ENCODE measurements at regions not wholly inside any gene's neighbourhood (a gene's known extent, or its start where the extent isn't known, plus 50 kb on each side); places are given as distances from the start of the nearest gene placed in this dataset.

DNA sequence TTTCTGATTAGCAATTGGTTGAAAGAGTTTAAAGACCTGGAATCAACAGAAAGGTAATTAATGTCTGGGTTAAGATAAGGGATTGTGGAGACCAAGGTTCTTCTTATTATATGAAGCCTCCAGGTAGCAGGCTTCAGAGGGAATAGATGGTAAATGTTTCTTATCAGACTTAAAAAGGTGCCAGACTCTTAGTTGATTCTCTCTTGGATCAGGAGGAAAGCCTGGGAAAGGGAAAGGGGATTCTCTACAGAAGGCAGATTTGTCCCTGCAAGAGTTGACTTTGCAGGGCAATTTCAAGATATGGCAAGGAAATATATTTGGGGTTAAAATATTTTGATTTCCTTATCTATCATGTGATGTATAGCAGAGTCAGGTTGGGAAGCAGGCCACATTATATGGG, 153.1 kb upstream of the ARL4C start:
- no peak for DNase-seq (ENCODE audit: low spot score)

DNA sequence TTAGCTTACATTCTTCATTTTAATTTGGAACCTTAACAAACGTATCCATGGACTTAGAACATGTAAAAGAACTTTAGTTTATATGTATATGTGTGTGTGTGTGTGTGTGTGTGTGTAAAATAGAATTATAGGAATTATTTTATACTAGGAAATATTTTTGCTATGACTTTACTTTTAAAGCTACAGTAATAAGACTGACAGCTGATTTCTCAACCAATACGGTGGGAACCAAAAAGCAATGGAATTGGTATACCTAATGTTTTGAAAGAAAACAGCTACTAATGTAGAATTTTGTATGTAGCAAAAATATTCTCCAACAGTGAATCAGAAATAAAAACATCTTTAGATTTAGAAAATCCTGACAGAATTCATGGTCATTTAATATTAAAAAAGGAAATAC, 146.5 kb upstream of the ARL4C start:
- DNase-seq (ENCODE audit: low spot score), result no peak

DNA sequence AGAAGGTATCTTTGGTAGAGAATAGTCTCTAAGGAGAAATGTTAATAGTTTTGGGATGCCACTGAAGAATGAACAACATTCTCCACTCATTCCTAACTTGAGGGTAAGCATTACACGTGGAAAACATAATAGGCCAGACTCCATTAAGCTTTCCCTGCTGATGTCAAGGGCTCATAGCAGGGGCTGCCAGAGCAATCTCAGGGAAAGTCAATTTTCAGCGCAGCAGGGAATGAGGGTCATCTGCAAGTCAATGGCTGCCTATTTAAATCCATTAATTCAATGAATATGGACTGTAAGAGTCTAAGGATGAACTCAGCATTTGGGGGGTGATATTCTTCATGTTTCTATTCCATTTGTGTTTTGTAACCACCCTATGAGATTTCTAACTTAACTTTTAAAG, 144.2 kb upstream of the ARL4C start:
- DNase-seq (ENCODE audit: low spot score), result no peak

DNA sequence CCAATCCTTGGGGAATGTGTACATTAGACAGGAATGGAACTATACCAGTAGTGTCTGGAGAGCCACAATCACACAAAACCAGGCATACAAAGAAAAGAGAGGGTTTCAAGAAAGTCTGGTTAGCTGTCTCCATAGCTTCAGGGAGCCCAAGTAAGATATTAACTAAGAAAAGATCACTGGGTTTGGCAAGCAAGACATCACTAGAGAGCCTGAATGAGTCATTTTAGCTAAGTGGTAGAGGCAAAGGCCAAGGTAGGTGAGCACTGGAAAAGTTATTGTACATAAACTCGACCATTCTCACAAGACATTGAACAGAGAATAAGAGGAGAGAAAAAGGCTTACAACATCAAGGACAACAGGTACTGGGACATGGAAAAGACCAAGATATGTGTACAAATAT, 143.8 kb upstream of the ARL4C start:
- no peak for DNase-seq (ENCODE audit: low spot score)

DNA sequence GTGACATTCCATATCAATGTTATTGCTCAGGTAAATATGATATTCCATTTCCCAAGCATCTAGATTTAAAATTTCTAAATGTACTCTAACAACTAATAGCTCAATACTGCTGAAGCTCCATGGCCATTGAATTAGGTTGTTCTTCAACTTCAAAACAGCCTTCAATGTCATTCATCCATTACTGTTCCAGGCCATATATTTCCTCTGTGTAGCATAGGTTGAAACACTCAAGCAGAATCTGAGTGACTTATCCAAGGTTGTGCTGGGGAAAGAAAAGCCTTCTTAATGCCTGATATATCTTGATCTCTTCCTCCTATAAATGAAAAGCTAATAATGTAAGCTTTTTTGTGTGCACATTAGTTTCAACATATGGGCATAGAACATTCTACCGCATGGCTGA, 142.1 kb upstream of the ARL4C start:
- no peak for DNase-seq (ENCODE audit: low spot score)

DNA sequence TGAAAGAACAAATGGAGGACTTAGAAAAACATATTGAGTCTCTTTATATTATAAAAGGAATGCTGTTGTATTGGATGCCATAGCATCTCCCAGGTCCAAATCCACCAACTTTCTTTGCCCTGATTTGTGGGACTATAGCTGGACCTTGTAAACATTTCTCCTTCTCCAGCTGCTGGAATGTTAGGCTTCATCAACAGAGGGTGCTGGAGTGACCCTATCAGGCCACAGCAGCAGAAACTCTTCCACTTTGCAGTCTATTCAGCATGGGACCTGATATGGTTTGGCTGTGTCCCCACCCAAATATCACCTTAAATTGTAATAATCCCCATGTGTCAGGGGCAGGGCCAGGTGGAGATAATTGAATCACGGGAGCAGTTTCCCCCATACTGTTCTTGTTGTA, 138.4 kb upstream of the ARL4C start:
- DNase-seq (ENCODE audit: low spot score), result no peak

DNA sequence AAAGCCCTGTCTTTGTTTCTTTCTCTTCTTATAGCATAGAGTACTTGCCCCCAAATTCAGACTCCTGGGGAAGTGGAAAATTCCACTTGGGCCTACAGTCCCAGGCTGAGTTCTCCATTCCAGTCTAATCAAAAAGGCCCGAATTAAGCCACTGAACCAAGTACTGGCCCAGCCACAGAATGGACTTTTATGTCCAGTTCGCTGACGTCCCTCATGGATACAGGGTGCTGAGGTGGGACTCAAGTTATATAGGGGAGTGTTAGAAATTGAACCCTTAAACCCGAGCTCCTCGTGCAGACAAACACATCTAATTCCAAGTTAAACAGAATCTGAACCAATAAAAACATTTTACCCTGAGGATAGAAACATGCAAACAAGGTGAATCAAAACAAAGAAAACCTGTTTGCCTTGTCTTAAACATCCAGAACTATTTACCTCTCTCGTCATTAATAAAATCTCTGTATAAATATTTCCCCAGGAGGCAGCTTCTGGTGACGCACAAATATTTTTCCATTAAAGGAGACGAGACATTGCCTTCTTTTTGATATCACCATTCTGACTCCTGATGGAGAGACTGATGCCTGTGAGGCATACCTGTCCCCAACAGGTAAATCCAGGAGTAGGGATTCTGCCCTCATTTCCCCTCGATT, 136.8 kb upstream of the ARL4C start:
- no peak for DNase-seq (ENCODE audit: low spot score)

DNA sequence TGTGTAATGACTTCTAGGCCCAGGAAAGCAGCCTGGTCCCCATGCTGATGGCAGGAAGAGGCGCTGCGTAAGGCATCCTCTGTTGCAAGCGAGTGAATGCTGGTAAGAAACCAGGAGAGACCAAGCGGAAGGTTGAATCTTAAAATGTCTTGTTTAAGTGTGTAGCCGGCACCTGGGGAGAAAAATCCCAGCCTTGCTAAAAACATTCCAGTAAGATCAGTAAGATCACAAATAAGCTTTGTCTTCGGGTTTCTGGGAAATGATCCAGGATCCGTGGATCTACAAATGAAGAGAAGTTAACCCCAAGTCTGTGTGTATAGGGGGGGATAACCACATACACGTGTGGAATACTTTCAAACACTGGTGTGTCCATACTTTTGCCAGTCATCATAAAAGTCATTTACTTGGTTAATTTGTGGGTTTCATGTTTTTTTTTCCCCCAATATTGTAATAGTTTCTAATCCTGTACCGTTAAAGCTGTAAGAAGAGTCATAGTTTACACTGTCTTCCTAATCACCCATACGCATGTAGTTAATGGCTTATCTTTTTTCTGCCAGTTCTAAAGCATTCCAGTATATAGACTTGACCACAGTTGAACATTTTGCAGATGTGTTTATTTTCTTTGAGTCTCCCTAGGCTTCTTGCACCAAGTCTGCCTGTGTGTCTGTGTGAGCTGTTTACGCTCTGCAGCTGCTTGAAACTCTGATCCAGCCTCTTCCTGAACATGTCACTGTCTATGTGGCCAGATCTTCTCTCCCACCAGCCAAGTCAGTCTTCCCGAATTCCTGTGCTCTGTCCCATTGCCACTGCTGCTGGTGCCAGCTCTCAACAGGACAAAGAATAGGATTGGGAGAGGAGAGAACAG, 135.9 kb upstream of the ARL4C start:
- no peak for DNase-seq (ENCODE audit: low spot score)

DNA sequence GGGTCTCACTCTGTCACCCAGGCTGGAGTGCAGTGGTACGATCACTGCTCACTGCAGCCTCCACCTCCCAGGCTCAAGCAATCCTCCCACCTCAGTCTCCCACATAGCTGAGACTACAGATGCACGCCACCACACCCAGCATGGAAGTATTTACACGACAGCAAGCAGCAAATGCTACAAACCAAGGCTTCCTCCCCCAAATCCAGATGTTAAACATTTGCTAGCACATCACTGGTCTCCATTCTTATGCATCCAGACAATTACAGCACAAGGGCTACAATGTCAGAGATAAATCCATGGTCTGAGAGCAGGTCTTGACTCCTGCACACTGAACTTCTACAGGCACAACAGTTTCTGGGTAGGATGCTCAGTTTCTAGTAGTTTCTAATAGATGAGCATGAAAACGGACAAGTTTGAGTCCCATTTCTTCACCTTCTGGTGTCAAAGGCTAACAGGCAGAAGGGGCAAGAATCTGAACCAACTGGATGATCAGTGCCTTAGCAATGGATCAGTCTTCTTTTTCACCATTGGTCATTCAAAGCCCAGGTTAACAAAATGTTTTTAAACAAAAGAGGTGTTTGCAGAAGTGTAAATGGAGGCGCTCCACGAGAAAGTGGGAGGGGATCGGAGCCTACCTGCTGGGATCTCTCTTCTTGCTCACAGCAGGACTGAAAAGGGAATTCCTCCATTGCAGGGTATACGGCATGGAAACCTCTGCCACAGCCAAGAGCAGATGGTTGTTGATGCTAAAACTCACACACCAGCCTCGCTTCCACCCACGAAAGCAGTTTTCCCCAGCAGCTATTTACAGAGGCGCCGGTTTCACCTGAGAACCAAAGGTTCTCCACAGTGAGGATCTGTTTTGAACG, 135.0 kb upstream of the ARL4C start:
- DNase-seq (ENCODE audit: low spot score), result no peak

DNA sequence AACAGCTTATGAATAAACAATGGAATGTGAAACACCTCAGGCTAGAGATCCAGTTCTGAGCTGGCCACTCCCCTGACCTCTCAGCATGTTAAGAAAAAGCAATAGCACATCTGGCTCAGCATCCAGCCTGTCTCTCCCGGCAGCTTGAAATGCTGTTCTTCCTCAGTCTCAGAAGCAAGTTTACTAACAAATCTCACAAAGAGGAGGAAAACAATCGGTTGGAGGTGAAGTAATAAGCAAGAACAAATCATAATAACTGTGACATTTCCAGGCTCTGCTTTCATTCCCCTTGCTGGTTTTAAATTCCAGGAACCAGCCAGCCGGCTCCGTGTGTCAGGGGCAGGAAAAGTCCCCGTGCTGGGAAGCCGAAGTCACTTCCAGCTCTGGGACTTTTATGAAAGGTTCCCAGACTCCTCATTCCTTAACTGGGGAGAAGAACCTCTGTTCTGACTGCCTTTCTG, 133.9 kb upstream of the ARL4C start:
- no peak for DNase-seq (ENCODE audit: low spot score)

DNA sequence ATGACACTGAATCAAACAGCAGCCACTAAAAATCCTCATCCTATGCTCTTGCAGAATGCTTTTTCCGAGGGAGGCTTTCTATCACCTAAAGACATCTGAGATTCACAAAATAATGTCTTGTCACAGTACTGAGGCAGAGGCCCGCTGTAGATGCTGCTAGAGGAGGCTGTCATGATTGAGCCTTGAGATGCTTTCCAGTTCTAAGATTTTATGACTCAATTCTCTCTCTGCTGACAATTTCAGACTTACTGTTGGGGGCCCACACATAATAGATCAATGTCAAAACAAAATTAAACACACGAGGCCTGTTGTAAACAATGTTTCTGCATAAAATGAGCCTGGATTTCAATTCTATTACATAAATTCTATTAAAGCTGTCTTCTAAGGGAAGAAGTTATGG, 132.7 kb upstream of the ARL4C start:
- DNase-seq (ENCODE audit: low spot score), result no peak

DNA sequence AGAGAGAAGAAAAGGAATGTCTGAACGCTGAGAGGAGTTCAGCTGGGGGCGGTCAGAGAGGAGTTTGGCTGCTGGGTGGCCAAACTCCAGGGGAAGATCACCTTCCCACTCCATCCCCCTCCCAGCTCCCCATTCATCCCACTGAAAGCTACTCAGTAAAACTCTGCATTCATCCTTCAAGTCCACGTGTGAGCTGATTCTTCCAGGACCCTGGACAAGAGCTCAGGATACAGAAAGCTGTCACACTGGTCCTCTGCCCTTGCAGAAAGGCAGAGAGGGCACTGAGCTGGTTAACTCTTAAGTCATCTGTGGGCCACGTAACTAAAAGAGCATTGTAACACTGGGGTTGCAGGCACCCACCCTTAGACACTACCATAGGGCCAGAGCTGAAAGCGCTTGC, 132.1 kb upstream of the ARL4C start:
- DNase-seq (ENCODE audit: low spot score), result no peak

DNA sequence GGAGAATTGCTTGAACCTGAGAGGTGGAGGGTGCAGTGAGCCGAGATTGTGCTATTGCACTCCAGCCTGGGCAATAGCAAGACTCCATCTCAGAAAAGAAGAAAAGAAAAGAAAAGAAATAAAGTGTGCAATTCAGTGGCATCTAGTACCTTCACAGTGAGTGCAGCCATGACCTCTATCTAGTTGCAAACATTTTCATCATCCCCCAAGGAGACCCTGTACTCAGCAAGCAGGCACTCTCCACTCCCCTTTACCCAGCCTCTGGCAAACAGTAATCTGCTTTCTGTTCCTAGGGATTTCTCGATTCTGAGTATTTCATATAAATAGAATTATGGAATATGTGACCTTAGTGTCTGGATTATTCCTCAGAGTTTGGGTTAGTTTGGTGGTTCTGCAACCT, 130.4 kb upstream of the ARL4C start:
- no peak for DNase-seq (ENCODE audit: low spot score)

DNA sequence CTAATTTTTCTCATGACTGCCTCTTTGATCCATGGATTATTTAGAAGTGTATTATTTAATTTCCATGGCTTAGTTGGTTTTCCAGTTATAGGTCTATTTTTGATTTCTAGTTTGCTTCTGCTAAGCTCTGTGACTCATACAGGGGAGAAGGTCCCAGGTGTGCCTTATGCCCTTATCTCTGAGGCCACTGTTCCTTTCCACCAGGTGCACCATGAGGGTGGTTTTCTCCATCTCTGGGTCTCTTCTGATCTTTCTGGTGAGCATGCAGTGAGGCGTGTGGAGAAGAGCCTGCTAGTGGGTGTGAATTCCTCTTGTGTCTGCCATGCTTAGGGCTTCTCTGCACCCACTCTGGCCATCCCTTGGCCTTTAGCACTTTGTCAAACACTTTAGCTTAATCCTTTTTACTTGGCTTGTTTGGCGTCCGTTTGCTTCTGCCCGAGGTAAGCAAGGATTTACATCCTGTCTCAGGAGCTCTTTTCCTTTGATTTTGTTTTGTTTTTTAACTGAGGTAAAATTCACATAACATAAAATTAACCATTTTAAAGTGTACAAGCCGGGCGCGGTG, 129.8 kb upstream of the ARL4C start:
- DNase-seq (ENCODE audit: low spot score), result no peak

DNA sequence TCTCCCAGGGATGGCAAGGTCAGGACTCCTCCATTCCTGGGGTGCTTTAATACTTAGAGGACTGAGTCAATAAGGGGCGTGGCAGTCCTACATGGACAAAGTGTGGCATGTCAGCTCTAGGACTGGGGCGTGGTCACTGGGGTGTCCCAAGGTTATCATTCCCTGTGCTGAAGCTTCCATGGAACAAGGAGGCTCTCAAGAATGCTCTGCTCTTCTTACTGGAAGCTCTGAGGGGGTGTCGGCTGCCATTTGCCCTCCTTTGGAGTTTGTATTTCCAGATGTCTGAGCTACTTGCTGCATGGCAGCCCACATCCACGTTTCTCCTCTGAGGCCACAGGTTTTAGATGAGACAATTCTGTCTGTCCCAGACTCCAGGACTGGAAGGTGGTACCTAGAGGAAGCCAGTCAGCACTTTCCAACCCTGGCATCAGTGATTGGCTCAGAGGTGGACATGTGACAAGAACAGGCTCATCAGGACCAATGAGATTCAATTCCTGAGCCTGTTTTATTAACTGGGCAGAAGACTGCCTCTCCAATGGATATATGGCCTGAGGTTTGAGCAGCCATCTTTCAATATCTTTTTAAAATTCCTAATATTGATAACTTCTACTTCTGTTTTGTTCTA, 128.9 kb upstream of the ARL4C start:
- DNase-seq (ENCODE audit: low spot score), result no peak

DNA sequence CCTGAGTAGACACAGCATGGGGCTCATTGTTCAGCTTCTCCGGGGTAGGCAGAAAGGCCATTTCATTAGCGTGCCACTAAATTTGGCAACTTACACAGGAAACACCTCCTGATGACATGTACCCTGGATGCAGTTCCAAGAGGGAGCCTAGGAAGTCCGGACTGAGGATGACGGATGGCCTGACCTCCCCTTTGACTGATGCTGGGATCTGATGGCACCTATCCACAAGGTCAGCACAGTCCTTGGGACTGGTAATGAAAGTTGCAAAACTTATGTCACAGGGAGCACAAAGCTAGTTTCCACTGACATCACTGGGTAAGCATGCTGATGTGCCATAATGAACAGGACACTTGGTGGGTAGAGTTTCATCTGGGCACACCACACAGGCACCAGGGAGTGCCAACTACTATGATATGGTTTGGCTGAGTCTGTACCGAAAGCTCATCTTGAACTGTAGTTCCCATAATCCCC, 126.7 kb upstream of the ARL4C start:
- no peak for DNase-seq (ENCODE audit: low spot score)

DNA sequence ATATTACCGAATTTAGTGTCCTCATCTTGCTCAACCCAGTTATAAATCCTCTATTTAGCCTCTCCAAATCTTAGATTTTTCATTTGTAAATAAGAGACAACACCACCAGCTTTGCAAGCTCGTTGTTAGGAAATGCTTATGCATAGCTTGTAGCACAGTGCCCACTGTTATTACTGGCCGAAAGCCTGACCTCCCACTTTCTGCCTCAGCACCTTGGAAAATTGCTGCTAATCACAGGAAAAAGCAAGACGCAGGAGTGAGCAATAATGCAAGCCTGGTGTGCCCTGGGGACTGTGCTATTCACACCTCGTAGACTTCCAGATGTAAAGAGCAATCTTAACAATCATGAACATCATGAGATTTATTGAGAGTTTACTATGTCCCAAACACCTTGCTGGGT, 124.2 kb upstream of the ARL4C start:
- no peak for DNase-seq (ENCODE audit: low spot score)

DNA sequence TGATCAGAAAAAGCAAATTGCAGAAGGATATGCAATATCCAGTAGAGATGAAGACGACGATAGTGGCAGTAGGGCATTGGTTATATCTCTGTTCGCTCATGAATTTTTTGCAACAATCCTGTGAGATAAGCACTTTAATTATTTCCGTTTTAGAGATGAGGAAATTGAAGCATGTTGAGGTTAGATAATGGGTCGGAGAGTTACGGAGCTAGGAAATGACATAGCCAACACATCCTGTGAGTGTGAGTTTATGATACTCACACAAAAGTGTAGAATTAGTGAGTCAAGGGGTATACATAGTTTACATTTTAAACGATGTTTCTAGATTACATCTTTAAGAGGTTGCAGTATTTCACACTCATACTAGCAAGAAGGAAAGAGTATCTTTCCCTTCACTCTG, 123.1 kb upstream of the ARL4C start:
- no peak for DNase-seq (ENCODE audit: low spot score)

DNA sequence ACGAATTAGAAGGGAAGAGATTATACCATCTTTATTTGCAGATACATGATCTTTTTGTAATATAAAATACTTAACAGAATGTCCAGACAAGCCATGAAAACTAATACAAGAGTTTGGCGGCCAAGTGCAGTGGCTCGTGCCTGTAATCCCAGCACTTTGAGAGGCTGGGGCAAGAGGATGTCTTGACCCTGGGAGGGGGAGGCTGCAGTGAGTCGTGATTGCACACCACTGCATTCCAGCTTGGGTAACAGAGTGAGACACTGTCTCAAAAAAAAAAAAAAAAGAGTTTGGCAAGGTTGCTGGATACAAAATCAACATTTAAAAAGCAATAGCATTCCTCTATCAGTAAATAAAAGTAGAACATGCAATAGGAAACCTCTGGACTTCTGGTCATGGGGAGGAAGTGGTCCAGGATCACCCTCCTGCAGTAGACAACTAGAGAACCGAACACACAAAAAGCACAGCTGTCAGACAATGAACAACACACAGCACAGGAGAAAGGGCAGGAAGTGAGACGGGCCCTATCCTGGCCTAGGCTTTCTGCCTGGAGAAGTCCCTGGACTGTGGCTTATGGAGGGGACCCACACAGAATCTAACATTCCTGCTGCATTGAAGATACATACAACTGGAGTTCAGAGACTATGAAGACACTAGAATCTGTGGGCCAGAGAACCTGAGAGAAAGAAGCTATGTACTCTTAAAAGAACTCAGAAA, 118.9 kb upstream of the ARL4C start:
- no peak for DNase-seq (ENCODE audit: low spot score)

DNA sequence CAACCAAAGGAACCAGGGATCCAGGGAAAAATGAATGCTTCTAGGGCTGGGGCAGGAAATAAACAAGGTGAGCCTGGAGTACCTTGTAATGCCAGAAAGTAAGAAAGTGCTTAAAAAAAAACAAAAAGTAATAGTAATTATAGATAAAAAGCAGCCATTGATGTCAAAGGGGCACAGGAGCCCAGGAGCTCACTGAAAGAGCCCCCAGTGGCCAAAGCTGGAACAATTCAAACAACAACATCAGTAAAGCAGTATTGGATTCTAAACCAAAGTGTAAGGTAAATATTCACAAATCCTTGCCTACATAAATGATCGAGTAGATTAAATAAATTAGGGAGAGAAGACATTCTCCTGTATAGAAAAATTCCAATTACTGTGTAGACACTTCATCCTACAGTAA, 114.3 kb upstream of the ARL4C start:
- no peak for DNase-seq (ENCODE audit: low spot score)

All from mesenteric fat pad (tissue), 1 donor.